ENCODE measurements at regions not wholly inside any gene's neighbourhood (a gene's known extent, or its start where the extent isn't known, plus 50 kb on each side); places are given as distances from the start of the nearest gene placed in this dataset.

- intact Hi-C loops (cut with DNase I): no loop called here
- peaks cover 7% of the 10 kb centered on the region for H3K4me1 ChIP-seq
- no peaks in the 10 kb centered on the region for H3K27me3 ChIP-seq
- no peak overlapping the region for H3K27ac ChIP-seq
- no peaks in the 10 kb centered on the region for H3K9me3 ChIP-seq
- H3K36me3 ChIP-seq: no peaks in the 10 kb centered on the region
- TF ChIP-seq CTCF (IDR thresholded peaks at IDR 0.05): no peak
- TF ChIP-seq POLR2AphosphoS5 (IDR thresholded peaks at IDR 0.05; ENCODE audit: insufficient read depth in 1 of 2, low read depth in 1 of 2): no peak
- no peak for TF ChIP-seq POLR2A (IDR thresholded peaks at IDR 0.05)
- no peak for DNase-seq (ENCODE audit: extremely low spot score in 2 of 2)
- H3K4me3 ChIP-seq: no peak overlapping the region
Measured at GRCh38 chr5:175056831-175057230, 332.4 kb downstream of the MSX2 start.

GRCh38 chr5:175054243-175054642, 329.9 kb downstream of the MSX2 start:
- Histone ChIP-seq H3K4me1 (no peaks in the 10 kb centered on the region), H3K27ac (no peak overlapping the region), H3K27me3 (no peaks in the 10 kb centered on the region), H3K4me3 (no peak overlapping the region), H3K36me3 (no peaks in the 10 kb centered on the region), H3K9me3 (no peaks in the 10 kb centered on the region)
- DNase-seq (ENCODE audit: extremely low spot score in 2 of 2): no peak
- TF ChIP-seq POLR2AphosphoS5 (IDR thresholded peaks at IDR 0.05; ENCODE audit: insufficient read depth in 1 of 2, low read depth in 1 of 2): no peak
- TF ChIP-seq POLR2A (IDR thresholded peaks at IDR 0.05): no peak
- no peak for TF ChIP-seq CTCF (IDR thresholded peaks at IDR 0.05)
- intact Hi-C loops (cut with DNase I): no loop called here

GRCh38 chr5:175052351-175052750, 328.0 kb downstream of the MSX2 start:
- no peaks in the 10 kb centered on the region for H3K9me3 ChIP-seq
- no peaks in the 10 kb centered on the region for H3K4me1 ChIP-seq
- H3K27ac ChIP-seq: no peak overlapping the region
- H3K36me3 ChIP-seq: no peaks in the 10 kb centered on the region
- no peak for TF ChIP-seq POLR2AphosphoS5 (IDR thresholded peaks at IDR 0.05; ENCODE audit: insufficient read depth in 1 of 2, low read depth in 1 of 2)
- TF ChIP-seq CTCF (IDR thresholded peaks at IDR 0.05): no peak
- TF ChIP-seq POLR2A (IDR thresholded peaks at IDR 0.05): no peak
- intact Hi-C loops (cut with DNase I): no loop called here
- no peaks in the 10 kb centered on the region for H3K27me3 ChIP-seq
- H3K4me3 ChIP-seq: no peak overlapping the region
- no peak for DNase-seq (ENCODE audit: extremely low spot score in 2 of 2)

- intact Hi-C loops (cut with DNase I): no loop called here
- no peak for DNase-seq (ENCODE audit: extremely low spot score in 2 of 2)
- Histone ChIP-seq H3K4me3 (no peak overlapping the region), H3K36me3 (no peaks in the 10 kb centered on the region), H3K27me3 (no peaks in the 10 kb centered on the region), H3K9me3 (no peaks in the 10 kb centered on the region), H3K4me1 (no peaks in the 10 kb centered on the region), H3K27ac (no peak overlapping the region)
- TF ChIP-seq CTCF (IDR thresholded peaks at IDR 0.05) (no peak), POLR2A (IDR thresholded peaks at IDR 0.05) (no peak), POLR2AphosphoS5 (IDR thresholded peaks at IDR 0.05; ENCODE audit: insufficient read depth in 1 of 2, low read depth in 1 of 2) (no peak)
Measured at GRCh38 chr5:175047048-175047447, 322.7 kb downstream of the MSX2 start.

- TF ChIP-seq POLR2A (IDR thresholded peaks at IDR 0.05): no peak
- no peak for TF ChIP-seq CTCF (IDR thresholded peaks at IDR 0.05)
- no peak for TF ChIP-seq POLR2AphosphoS5 (IDR thresholded peaks at IDR 0.05; ENCODE audit: insufficient read depth in 1 of 2, low read depth in 1 of 2)
- Histone ChIP-seq H3K27ac (no peak overlapping the region), H3K4me1 (no peaks in the 10 kb centered on the region), H3K4me3 (no peak overlapping the region), H3K27me3 (no peaks in the 10 kb centered on the region), H3K9me3 (no peaks in the 10 kb centered on the region), H3K36me3 (no peaks in the 10 kb centered on the region)
- intact Hi-C loops (cut with DNase I): no loop called here
- DNase-seq (ENCODE audit: extremely low spot score in 2 of 2): no peak
Measured at GRCh38 chr5:175045820-175046219, 321.4 kb downstream of the MSX2 start.
